A673 (cell line): ENCODE measurements at regions not wholly inside any gene's neighbourhood (a gene's known extent, or its start where the extent isn't known, plus 50 kb on each side); places are given as distances from the start of the nearest gene placed in this dataset.

Experiments used
- EZH2 ChIP-seq: fragments of 200-600 bp; sonication (generic); IDR thresholded peaks from 2 replicates; pipeline ENCODE4 v1.6.1; 2017; ENCODE audit warnings: borderline replicate concordance, low read depth, mild to moderate bottlenecking, mixed read lengths, antibody characterized with exemption, low read length; ENCODE audit not compliant: poor library complexity, severe bottlenecking
- TF ChIP-seq, protein P1 (sequence below): fragments of 300-800, 200-600 bp; sonication (generic); conservative IDR thresholded peaks from 2 replicates; pipeline ENCODE4 v1.5.1; 2017; ENCODE audit warnings: low read depth, mild to moderate bottlenecking, antibody characterized with exemption, low read length, moderate library complexity, mixed read lengths

DNA sequence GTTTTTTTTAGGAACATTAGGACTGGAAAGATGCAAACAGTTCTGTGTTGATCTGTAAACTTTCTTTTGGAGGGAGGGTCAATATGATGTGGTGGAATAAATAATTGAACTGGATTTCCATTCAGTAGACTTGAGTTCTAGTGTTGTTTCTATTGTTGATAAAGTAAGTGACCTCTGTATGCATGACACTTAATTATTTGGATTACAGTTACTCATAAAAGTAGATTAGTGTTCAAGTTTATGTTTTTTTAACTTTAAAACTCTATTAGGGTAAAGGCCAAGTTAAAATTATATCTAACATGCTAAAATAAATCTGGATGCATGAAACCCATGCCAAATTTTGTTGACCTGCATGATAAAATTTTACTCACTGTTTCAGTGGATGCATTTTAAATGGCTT, 85.4 kb upstream of the NR3C2 start:
- TF ChIP-seq, protein P1, sequence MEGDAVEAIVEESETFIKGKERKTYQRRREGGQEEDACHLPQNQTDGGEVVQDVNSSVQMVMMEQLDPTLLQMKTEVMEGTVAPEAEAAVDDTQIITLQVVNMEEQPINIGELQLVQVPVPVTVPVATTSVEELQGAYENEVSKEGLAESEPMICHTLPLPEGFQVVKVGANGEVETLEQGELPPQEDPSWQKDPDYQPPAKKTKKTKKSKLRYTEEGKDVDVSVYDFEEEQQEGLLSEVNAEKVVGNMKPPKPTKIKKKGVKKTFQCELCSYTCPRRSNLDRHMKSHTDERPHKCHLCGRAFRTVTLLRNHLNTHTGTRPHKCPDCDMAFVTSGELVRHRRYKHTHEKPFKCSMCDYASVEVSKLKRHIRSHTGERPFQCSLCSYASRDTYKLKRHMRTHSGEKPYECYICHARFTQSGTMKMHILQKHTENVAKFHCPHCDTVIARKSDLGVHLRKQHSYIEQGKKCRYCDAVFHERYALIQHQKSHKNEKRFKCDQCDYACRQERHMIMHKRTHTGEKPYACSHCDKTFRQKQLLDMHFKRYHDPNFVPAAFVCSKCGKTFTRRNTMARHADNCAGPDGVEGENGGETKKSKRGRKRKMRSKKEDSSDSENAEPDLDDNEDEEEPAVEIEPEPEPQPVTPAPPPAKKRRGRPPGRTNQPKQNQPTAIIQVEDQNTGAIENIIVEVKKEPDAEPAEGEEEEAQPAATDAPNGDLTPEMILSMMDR, result no peak
- no peak for TF ChIP-seq EZH2
